GM21576 (cell line): ENCODE measurements at regions not wholly inside any gene's neighbourhood (a gene's known extent, or its start where the extent isn't known, plus 50 kb on each side); places are given as distances from the start of the nearest gene placed in this dataset.

ENCODE experiments used
- ATAC-seq: cut with Tn5 transposase; IDR thresholded peaks from one replicate; pipeline ENCODE4 v1.9.1; 2021; ENCODE audit warnings: mild to moderate bottlenecking, moderate library complexity; ENCODE audit not compliant: unreplicated experiment

GRCh38 chr2:165033402-165033801, 78.1 kb upstream of the SLC38A11 start:
- no peak for ATAC-seq

- no peak for ATAC-seq
These were observed 77.2 kb upstream of the SLC38A11 start for GRCh38 chr2:165032559-165032958.

GRCh38 chr2:165024199-165024598, 68.9 kb upstream of the SLC38A11 start:
- no peak for ATAC-seq

GRCh38 chr2:165022781-165023180, 67.5 kb upstream of the SLC38A11 start:
- ATAC-seq: no peak

- no peak for ATAC-seq
These were observed 62.8 kb upstream of the SLC38A11 start for GRCh38 chr2:165017966-165018596.

- ATAC-seq: peak; percentile 68
These were observed 61.6 kb upstream of the SLC38A11 start for GRCh38 chr2:165016772-165017411.

GRCh38 chr2:165015052-165015642, 59.8 kb upstream of the SLC38A11 start:
- peak; percentile 82 for ATAC-seq

- no peak for ATAC-seq
These were observed 58.8 kb upstream of the SLC38A11 start for GRCh38 chr2:165013944-165014619.

GRCh38 chr2:165011199-165011598, 55.9 kb upstream of the SLC38A11 start:
- ATAC-seq: no peak

- ATAC-seq: no peak
These were observed 55.2 kb upstream of the SLC38A11 start for GRCh38 chr2:165010556-165010955.

- no peak for ATAC-seq
These were observed 54.1 kb upstream of the SLC38A11 start for GRCh38 chr2:165009466-165009865.

GRCh38 chr2:165008730-165009315, 53.5 kb upstream of the SLC38A11 start:
- ATAC-seq: no peak

GRCh38 chr2:165007161-165007744, 51.9 kb upstream of the SLC38A11 start:
- ATAC-seq: no peak
